PC-3 (cell line): ENCODE measurements at regions not wholly inside any gene's neighbourhood (a gene's known extent, or its start where the extent isn't known, plus 50 kb on each side); places are given as distances from the start of the nearest gene placed in this dataset.

Experiments used
- CTCF ChIP-seq: fragments of 300-600 bp; sonication (generic); conservative IDR thresholded peaks from 2 replicates; pipeline ENCODE4 v1.5.1; 2017; ENCODE audit warnings: antibody characterized with exemption, low read depth, mild to moderate bottlenecking, low read length
- EZH2phosphoT487 ChIP-seq: fragments of 300-600 bp; sonication (generic); IDR thresholded peaks from 2 replicates; pipeline ENCODE4 v1.6.1; 2018; ENCODE audit warnings: mild to moderate bottlenecking, antibody characterized with exemption, low read length, borderline replicate concordance

- TF ChIP-seq CTCF (no peak), EZH2phosphoT487 (no peak)
These were observed 265.2 kb upstream of the ADGRL4 start for GRCh38 chr1:79271759-79272158.
